Caco-2 (cell line): ENCODE measurements at regions not wholly inside any gene's neighbourhood (a gene's known extent, or its start where the extent isn't known, plus 50 kb on each side); places are given as distances from the start of the nearest gene placed in this dataset.

Experiments used
- BruUV-seq: library from RNA; stranded (reverse); fragments of 400-500 nt; replicated peaks from 2 replicates; lab custom pipeline; 2021; lab: Mats Ljungman, UMichigan
- CTCF ChIA-PET: fragments of 300-600 bp; sonication (Branson Sonifier 250); formaldehyde crosslinking; loops from one replicate; lab custom pipeline; 2022; ENCODE audit warnings: antibody characterized with exemption; lab: Charles Lee
- POLR2A ChIA-PET: fragments of 300-600 bp; sonication (Branson Sonifier 250); formaldehyde crosslinking; loops from one replicate; lab custom pipeline; 2022; ENCODE audit warnings: antibody characterized with exemption; lab: Charles Lee
- DNase-seq, 2 experiments: peaks; one replicate each; pipeline versions ENCODE4 v3.0.0 to v3.0.0-alpha.2; 2020 to 2022
- H3K27me3 ChIP-seq: replicated peaks from 2 replicates; pipeline ENCODE4 v1.6.0; 2011; ENCODE audit warnings: low read length; ENCODE audit not compliant: control insufficient read depth, insufficient read depth
- H3K36me3 ChIP-seq: 2 replicates; pipeline ENCODE4 v1.5.1; 2011; ENCODE audit warnings: low read length; ENCODE audit not compliant: control insufficient read depth, insufficient read depth
- H3K4me1 ChIP-seq: fragments of 250-450 bp; sonication (Bioruptor Pico); 2 replicates; pipeline ENCODE4 v1.5.1; 2020; ENCODE audit warnings: mild to moderate bottlenecking
- H3K4me3 ChIP-seq: 2 replicates; pipeline ENCODE4 v1.5.1; 2011; ENCODE audit warnings: low read depth, mild to moderate bottlenecking, control low read depth, low read length
- H3K9me3 ChIP-seq: fragments of 250-450 bp; sonication (Bioruptor Pico); 2 replicates; pipeline ENCODE4 v1.5.1; 2020; ENCODE audit warnings: mild to moderate bottlenecking, moderate library complexity
- H3K27ac Mint-ChIP-seq: one replicate; pipeline ENCODE4 v1.8.0; 2022; ENCODE audit warnings: mixed read lengths; ENCODE audit not compliant: unreplicated experiment
- H3K27me3 Mint-ChIP-seq: one replicate; pipeline ENCODE4 v1.8.0; 2022; ENCODE audit warnings: mixed read lengths; ENCODE audit not compliant: insufficient read depth, unreplicated experiment
- H3K36me3 Mint-ChIP-seq: one replicate; pipeline ENCODE4 v1.8.0; 2022; ENCODE audit warnings: mild to moderate bottlenecking, mixed read lengths; ENCODE audit not compliant: insufficient read depth, unreplicated experiment
- H3K4me1 Mint-ChIP-seq: one replicate; pipeline ENCODE4 v1.8.0; 2022; ENCODE audit warnings: low read depth, mixed read lengths; ENCODE audit not compliant: unreplicated experiment
- H3K4me3 Mint-ChIP-seq: one replicate; pipeline ENCODE4 v1.8.0; 2022; ENCODE audit warnings: mild to moderate bottlenecking, moderate library complexity, mixed read lengths; ENCODE audit not compliant: unreplicated experiment
- H3K9me3 Mint-ChIP-seq: one replicate; pipeline ENCODE4 v1.8.0; 2022; ENCODE audit warnings: mixed read lengths; ENCODE audit not compliant: unreplicated experiment
- intact Hi-C: fragments of 100-400 bp; cut with micrococcal nuclease; formaldehyde crosslinking; loops from one replicate; pipeline ENCODE4 v1.10.0; 2022; ENCODE audit not compliant: unreplicated experiment
- TF ChIP-seq, protein P1 (sequence below), 2 experiments: fragments of 200-600 bp in 1 of 2; IDR thresholded peaks; 1 replicate in 1 of 2; 2 replicates in 1 of 2; pipeline versions ENCODE4 v1.5.1 to v1.8.0; 2011 to 2022; ENCODE audit warnings: antibody characterized with exemption in 1 of 2, control low read depth in 1 of 2, inconsistent platforms in 1 of 2, low read depth in 1 of 2, low read length in 1 of 2, mild to moderate bottlenecking in 1 of 2, moderate library complexity in 1 of 2; ENCODE audit not compliant: insufficient read depth in 1 of 2, severe bottlenecking in 1 of 2, unreplicated experiment in 1 of 2

DNA sequence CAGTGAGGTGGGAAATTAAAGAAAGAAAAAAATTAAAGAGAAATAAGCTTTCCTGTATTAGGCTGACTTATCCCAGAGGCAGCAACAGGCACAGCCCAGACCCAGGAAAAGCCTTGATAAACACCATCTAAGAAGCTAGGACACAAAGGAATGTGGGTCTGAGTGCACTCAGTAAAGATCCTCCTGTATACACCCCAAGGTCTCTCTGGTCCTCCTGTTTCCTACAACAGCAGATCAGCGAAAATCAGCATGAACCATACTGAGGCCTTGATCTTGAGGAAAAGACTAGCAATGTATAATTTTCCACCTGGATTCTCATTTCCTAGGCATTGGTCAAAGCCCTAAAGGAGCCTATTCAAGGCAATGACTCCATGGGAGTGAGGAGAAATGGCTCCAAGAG is 486.3 kb upstream of the CCDC196 start:
- Mint-ChIP-seq H3K4me1 (no peaks in the 10 kb centered on the region), H3K27me3 (peaks cover 5% of the 10 kb centered on the region), H3K9me3 (peaks cover 24% of the 10 kb centered on the region), H3K27ac (no peak overlapping the region), H3K36me3 (no peaks in the 10 kb centered on the region), H3K4me3 (no peak overlapping the region)
- ChIA-PET CTCF (no interaction called here), POLR2A (no interaction called here)
- Histone ChIP-seq H3K36me3 (no peaks in the 10 kb centered on the region), H3K4me1 (no peaks in the 10 kb centered on the region), H3K4me3 (no peak overlapping the region), H3K9me3 (no peaks in the 10 kb centered on the region), H3K27me3 (no peaks in the 10 kb centered on the region)
- BruUV-seq = no TSS peak
- intact Hi-C loops = no loop called here
- no peak for DNase-seq
- TF ChIP-seq, protein P1, sequence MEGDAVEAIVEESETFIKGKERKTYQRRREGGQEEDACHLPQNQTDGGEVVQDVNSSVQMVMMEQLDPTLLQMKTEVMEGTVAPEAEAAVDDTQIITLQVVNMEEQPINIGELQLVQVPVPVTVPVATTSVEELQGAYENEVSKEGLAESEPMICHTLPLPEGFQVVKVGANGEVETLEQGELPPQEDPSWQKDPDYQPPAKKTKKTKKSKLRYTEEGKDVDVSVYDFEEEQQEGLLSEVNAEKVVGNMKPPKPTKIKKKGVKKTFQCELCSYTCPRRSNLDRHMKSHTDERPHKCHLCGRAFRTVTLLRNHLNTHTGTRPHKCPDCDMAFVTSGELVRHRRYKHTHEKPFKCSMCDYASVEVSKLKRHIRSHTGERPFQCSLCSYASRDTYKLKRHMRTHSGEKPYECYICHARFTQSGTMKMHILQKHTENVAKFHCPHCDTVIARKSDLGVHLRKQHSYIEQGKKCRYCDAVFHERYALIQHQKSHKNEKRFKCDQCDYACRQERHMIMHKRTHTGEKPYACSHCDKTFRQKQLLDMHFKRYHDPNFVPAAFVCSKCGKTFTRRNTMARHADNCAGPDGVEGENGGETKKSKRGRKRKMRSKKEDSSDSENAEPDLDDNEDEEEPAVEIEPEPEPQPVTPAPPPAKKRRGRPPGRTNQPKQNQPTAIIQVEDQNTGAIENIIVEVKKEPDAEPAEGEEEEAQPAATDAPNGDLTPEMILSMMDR (IDR thresholded peaks at IDR 0.05; ENCODE audit: insufficient read depth in 1 of 2, low read depth in 1 of 2, low read length in 1 of 2, severe bottlenecking in 1 of 2, unreplicated experiment in 1 of 2) = no peak

DNA sequence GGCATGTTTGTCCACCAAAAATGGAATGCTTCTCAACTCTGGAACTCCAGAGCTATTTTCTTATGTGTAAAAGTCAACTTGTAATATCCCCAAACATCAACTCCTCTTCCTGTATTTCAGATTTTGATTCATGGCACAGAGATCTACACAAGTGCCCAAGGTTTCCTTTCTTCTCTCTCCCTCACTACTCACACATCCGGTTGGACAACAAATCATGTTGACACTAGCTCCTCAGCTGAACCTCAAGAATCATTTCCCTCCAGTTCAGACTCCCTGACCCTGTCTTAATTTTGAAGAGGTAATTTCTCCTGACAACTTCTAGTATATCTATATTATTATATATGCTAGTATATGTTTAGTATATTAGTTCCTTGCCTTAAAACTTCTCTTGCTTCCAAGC is 485.4 kb upstream of the CCDC196 start:
- Mint-ChIP-seq H3K4me1 (no peaks in the 10 kb centered on the region), H3K27me3 (peaks cover 5% of the 10 kb centered on the region), H3K4me3 (no peak overlapping the region), H3K9me3 (peaks cover 24% of the 10 kb centered on the region), H3K36me3 (no peaks in the 10 kb centered on the region), H3K27ac (no peak overlapping the region)
- BruUV-seq = no TSS peak
- Histone ChIP-seq H3K36me3 (no peaks in the 10 kb centered on the region), H3K9me3 (no peaks in the 10 kb centered on the region), H3K27me3 (no peaks in the 10 kb centered on the region), H3K4me3 (no peak overlapping the region), H3K4me1 (no peaks in the 10 kb centered on the region)
- TF ChIP-seq, protein P1 (IDR thresholded peaks at IDR 0.05; ENCODE audit: insufficient read depth in 1 of 2, low read depth in 1 of 2, low read length in 1 of 2, severe bottlenecking in 1 of 2, unreplicated experiment in 1 of 2) = no peak
- POLR2A ChIA-PET = no interaction called here
- intact Hi-C loops = no loop called here
- CTCF ChIA-PET = no interaction called here
- no peak for DNase-seq

DNA sequence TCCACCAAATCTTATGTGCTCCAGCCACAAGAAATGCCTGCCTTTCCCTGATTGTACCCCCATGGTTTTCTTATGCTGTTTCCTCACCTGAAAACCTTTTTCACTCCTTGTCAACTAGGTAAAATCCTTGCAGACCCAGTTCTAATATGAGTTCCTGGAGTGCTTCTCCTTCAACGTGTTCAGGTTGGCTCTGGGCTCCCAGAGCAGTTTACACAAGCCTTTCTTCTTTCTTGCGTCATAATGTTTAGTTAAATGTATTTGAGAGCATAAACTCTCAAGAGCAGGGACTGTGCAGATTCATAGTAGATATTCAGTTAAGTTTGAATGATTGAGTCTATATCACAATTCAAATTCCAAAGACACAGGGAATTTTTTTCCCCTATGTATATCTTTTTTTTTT is 484.8 kb upstream of the CCDC196 start:
- Mint-ChIP-seq H3K36me3 (no peaks in the 10 kb centered on the region), H3K4me3 (no peak overlapping the region), H3K4me1 (no peaks in the 10 kb centered on the region), H3K9me3 (peaks cover 24% of the 10 kb centered on the region), H3K27me3 (peaks cover 5% of the 10 kb centered on the region), H3K27ac (no peak overlapping the region)
- TF ChIP-seq, protein P1 (IDR thresholded peaks at IDR 0.05; ENCODE audit: insufficient read depth in 1 of 2, low read depth in 1 of 2, low read length in 1 of 2, severe bottlenecking in 1 of 2, unreplicated experiment in 1 of 2) = no peak
- DNase-seq = no peak
- no peak overlapping the region for H3K4me3 ChIP-seq
- ChIA-PET POLR2A (no interaction called here), CTCF (no interaction called here)
- no TSS peak for BruUV-seq
- no peaks in the 10 kb centered on the region for H3K9me3 ChIP-seq
- no peaks in the 10 kb centered on the region for H3K27me3 ChIP-seq
- H3K4me1 ChIP-seq = no peaks in the 10 kb centered on the region
- intact Hi-C loops = no loop called here
- H3K36me3 ChIP-seq = no peaks in the 10 kb centered on the region
